Endothelial cell of umbilical vein (primary cell): ENCODE measurements at regions not wholly inside any gene's neighbourhood (a gene's known extent, or its start where the extent isn't known, plus 50 kb on each side); places are given as distances from the start of the nearest gene placed in this dataset.

ENCODE experiments used
- BruUV-seq: library from RNA; stranded (reverse); fragments of 400-500 nt; replicated peaks from 2 replicates; lab custom pipeline; 2021; lab: Mats Ljungman, UMichigan
- CTCF ChIA-PET: fragments of 300-600, 350-600 bp; sonication (Branson Sonifier 250); formaldehyde crosslinking; loops from one replicate; lab custom pipeline; 2021; ENCODE audit warnings: antibody characterized with exemption, inconsistent platforms; lab: Charles Lee
- POLR2A ChIA-PET: fragments of 300-600, 350-600 bp; sonication (Branson Sonifier 250); formaldehyde crosslinking; loops from one replicate; lab custom pipeline; 2021; ENCODE audit warnings: antibody characterized with exemption, inconsistent platforms; lab: Charles Lee
- DNase-seq: peaks from one replicate; pipeline ENCODE4 v3.0.0-alpha.2; 2011; ENCODE audit warnings: low read depth, low spot score
- FAIRE-seq: peaks from 2 replicates; lab custom pipeline; 2011; peaks lifted over from hg19 to GRCh38; lab: Jason Lieb, UNC
- H2AFZ ChIP-seq: 2 replicates; pipeline ENCODE4 v1.6.0; 2012; ENCODE audit warnings: low read depth, low read length, control low read depth, inconsistent platforms
- H3K27ac ChIP-seq: 2 replicates; pipeline ENCODE4 v1.5.1; 2011; ENCODE audit warnings: low read depth, mild to moderate bottlenecking, control low read depth, low read length, moderate library complexity; ENCODE audit not compliant: insufficient read depth
- H3K27me3 ChIP-seq, 2 experiments: 2 replicates each; pipeline versions ENCODE4 v1.6.0 to v1.6.1; 2011; ENCODE audit warnings: low read length in 2 of 2, mixed read lengths in 1 of 2; ENCODE audit not compliant: control insufficient read depth in 2 of 2, insufficient read depth in 2 of 2
- H3K36me3 ChIP-seq, 2 experiments: 2 replicates in 1 of 2; 3 replicates in 1 of 2; pipeline ENCODE4 v1.5.1; 2011; ENCODE audit warnings: low read length in 2 of 2, mild to moderate bottlenecking in 1 of 2, moderate library complexity in 1 of 2; ENCODE audit not compliant: control insufficient read depth in 2 of 2, insufficient read depth in 2 of 2; ENCODE audit errors: extremely low read depth in 1 of 2
- H3K4me1 ChIP-seq: 3 replicates; pipeline ENCODE4 v1.5.1; 2011; ENCODE audit warnings: mild to moderate bottlenecking, low read length; ENCODE audit not compliant: control insufficient read depth, insufficient read depth; ENCODE audit errors: extremely low read depth
- H3K4me2 ChIP-seq: 2 replicates; pipeline ENCODE4 v1.6.1; 2011; ENCODE audit warnings: low read length, control low read depth, mixed read lengths; ENCODE audit not compliant: insufficient read depth
- H3K4me3 ChIP-seq, 3 experiments: fragments of 200-600 bp in 1 of 3; sonication (generic), shearing (Covaris generic) in 1 of 3; replicated peaks in 1 of 3; 2 replicates each; pipeline ENCODE4 v1.5.1; 2011 to 2016; ENCODE audit warnings: control low read depth in 3 of 3, low read length in 3 of 3, mild to moderate bottlenecking in 2 of 3, inconsistent platforms in 1 of 3, low read depth in 1 of 3, moderate library complexity in 1 of 3; ENCODE audit not compliant: insufficient read depth in 1 of 3
- H3K79me2 ChIP-seq: 2 replicates; pipeline ENCODE4 v1.6.0; 2012; ENCODE audit warnings: low read length, inconsistent platforms; ENCODE audit not compliant: control insufficient read depth, insufficient read depth
- H3K9ac ChIP-seq: replicated peaks from 2 replicates; pipeline ENCODE3; 2011; ENCODE audit warnings: low read length, control low read depth; ENCODE audit not compliant: insufficient read depth; ENCODE audit errors: extremely low read depth
- H3K9me1 ChIP-seq: replicated peaks from 3 replicates; pipeline ENCODE4 v1.6.0; 2011; ENCODE audit warnings: mild to moderate bottlenecking, low read length; ENCODE audit not compliant: control insufficient read depth, insufficient read depth; ENCODE audit errors: extremely low read depth
- H3K9me3 ChIP-seq: replicated peaks from 2 replicates; pipeline ENCODE4 v1.5.1; 2012; ENCODE audit warnings: low read length, inconsistent platforms; ENCODE audit not compliant: control insufficient read depth, insufficient read depth
- H4K20me1 ChIP-seq: replicated peaks from 2 replicates; pipeline ENCODE3; 2011; ENCODE audit warnings: mild to moderate bottlenecking, low read length; ENCODE audit not compliant: control insufficient read depth, insufficient read depth; ENCODE audit errors: extremely low read depth
- EZH2 ChIP-seq: IDR thresholded peaks from 2 replicates; pipeline ENCODE4 v1.6.1; 2012; ENCODE audit warnings: borderline replicate concordance, low read depth, mild to moderate bottlenecking, moderate library complexity, low read length, inconsistent platforms; ENCODE audit not compliant: severe bottlenecking
- FOS ChIP-seq: IDR thresholded peaks from 2 replicates; pipeline ENCODE4 v1.6.1; 2011; ENCODE audit warnings: mild to moderate bottlenecking, low read length, moderate library complexity, borderline replicate concordance; ENCODE audit not compliant: insufficient read depth
- GATA2 ChIP-seq: IDR thresholded peaks from 2 replicates; pipeline ENCODE4 v1.7.0; 2011; ENCODE audit warnings: low read depth, mild to moderate bottlenecking, moderate library complexity, mixed read lengths, low read length; ENCODE audit not compliant: insufficient read length, insufficient read depth
- JUN ChIP-seq: IDR thresholded peaks from 2 replicates; pipeline ENCODE4 v1.6.1; 2011; ENCODE audit warnings: borderline replicate concordance, low read depth; ENCODE audit not compliant: insufficient read length, insufficient read depth
- MYC ChIP-seq: IDR thresholded peaks from one replicate; pipeline ENCODE4 v1.6.1; 2011; ENCODE audit warnings: mild to moderate bottlenecking, low read depth, low read length
- POLR2A ChIP-seq: IDR thresholded peaks from 2 replicates; pipeline ENCODE4 v1.6.1; 2012; ENCODE audit warnings: low read depth, mild to moderate bottlenecking, control low read depth, low read length
- POLR2AphosphoS5 ChIP-seq: IDR thresholded peaks from 2 replicates; pipeline ENCODE4 v1.6.1; 2012; ENCODE audit warnings: low read depth, mild to moderate bottlenecking, control low read depth, low read length, moderate library complexity; ENCODE audit not compliant: insufficient read depth
- dilution Hi-C: fragments of 300-500 bp; cut with MboI; formaldehyde crosslinking; loops from one replicate; pipeline ENCODE4 v1.15.0; 2019; ENCODE audit warnings: low sequenced_read_pairs; ENCODE audit not compliant: extremely low pct_ligation_motif_present
- intact Hi-C: fragments of 100-400 bp; cut with micrococcal nuclease; formaldehyde crosslinking; loops from one replicate; pipeline ENCODE4 v1.10.0; 2022

GRCh38 chr3:193875601-193876321 lies 260.2 kb upstream of the HES1 start:
- Histone ChIP-seq H3K4me3 (no peak overlapping the region), H3K4me2 (no peak overlapping the region), H3K4me1 (peaks cover 17% of the 10 kb centered on the region), H3K36me3 (no peaks in the 10 kb centered on the region), H2AFZ (no peak overlapping the region), H3K27ac (no peak overlapping the region), H3K9me1 (no peaks in the 10 kb centered on the region), H3K9ac (no peak overlapping the region), H3K27me3 (no peaks in the 10 kb centered on the region), H4K20me1 (no peaks in the 10 kb centered on the region), H3K79me2 (no peaks in the 10 kb centered on the region), H3K9me3 (no peaks in the 10 kb centered on the region)
- BruUV-seq, result no TSS peak
- CTCF ChIA-PET, result interaction anchor here (0.7 kb wide), 1 partner anchor 87 kb away, joined by 3 read pairs; no protein-coding TSS in a partner anchor
- POLR2A ChIA-PET, result no interaction called here
- dilution Hi-C loops (no loop called here), intact Hi-C loops (no loop called here)
- DNase-seq, result no peak
- TF ChIP-seq POLR2A, result no peak
- no peak for TF ChIP-seq MYC
- TF ChIP-seq POLR2AphosphoS5, result no peak
- no peak for TF ChIP-seq FOS
- TF ChIP-seq GATA2, result no peak
- no peak for TF ChIP-seq EZH2
- no peak for TF ChIP-seq JUN
- FAIRE-seq, result no peak
